ENCODE measurements at regions not wholly inside any gene's neighbourhood (a gene's known extent, or its start where the extent isn't known, plus 50 kb on each side); places are given as distances from the start of the nearest gene placed in this dataset.

DNA sequence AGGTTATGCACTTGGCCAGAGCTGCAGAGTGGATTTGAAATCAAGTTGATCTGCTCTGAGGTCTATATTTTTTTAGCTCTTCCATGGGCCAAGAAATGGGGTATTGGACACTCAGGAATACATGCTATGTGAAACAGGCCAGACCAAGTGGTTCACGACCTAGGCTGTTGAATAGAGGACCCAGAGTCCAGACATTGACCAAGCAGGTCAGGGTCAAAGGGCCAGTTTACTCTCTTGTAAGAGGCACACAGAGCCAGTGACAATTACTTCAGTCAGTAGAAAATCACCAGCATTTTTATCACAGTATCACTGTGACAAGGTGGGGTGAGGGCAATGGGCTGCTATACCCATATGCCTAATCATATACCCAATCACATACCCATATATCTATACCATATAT is 320.6 kb upstream of the RORA start:
- Mint-ChIP-seq H3K27ac (no peak overlapping the region), H3K4me3 (no peak overlapping the region), H3K9me3 (no peaks in the 10 kb centered on the region), H3K4me1 (no peaks in the 10 kb centered on the region), H3K36me3 (no peaks in the 10 kb centered on the region), H3K27me3 (ENCODE audit: low read depth in 3 of 3) (peaks cover 4 to 6% (median 4%) of the 10 kb centered on the region in 3 donors)
- DNase-seq: no peak

DNA sequence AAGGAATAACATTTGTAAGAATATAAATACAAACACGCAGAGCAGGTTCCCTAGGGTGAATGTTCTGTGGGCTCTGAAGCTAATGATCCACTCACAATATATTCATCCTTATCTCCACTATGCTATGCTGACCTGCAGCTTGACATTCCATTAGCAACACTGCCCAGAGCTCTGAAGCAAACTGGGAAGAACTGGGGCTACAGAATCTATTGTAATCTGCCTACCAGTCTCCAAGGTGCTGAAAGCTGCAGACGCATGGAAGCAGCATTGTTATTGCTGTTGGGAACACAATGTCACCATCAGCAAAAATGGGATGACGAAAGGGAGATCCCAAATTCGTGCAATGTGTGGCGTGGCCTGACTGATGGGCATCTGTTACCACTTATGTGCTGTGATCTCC is 316.7 kb upstream of the RORA start:
- H3K36me3 Mint-ChIP-seq: no peaks in the 10 kb centered on the region
- no peaks in the 10 kb centered on the region for H3K4me1 Mint-ChIP-seq
- peaks cover 3 to 7% (median 6%) of the 10 kb centered on the region in 3 donors for H3K27me3 Mint-ChIP-seq (ENCODE audit: low read depth in 3 of 3)
- H3K9me3 Mint-ChIP-seq: no peaks in the 10 kb centered on the region
- no peak for DNase-seq
- H3K4me3 Mint-ChIP-seq: no peak overlapping the region
- no peak overlapping the region for H3K27ac Mint-ChIP-seq

DNA sequence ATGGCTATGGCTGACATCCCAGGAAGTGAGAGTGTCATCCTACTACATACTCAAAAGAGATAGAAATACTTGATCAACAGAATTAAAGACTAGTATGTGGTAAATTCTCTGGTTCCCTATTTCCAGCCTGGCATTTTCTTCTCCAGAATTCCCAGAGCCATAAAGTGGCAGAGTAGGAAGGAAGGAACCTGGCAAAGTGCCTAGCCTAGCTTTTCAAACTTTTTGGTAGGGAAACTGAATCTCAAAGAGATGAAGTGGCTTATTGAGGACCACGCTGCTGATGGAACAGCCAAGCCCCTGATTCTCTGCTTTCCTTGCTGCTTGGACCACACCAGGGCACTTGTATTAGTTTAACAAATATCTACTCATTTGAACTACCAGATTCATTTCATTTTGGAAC is 312.4 kb upstream of the RORA start:
- Mint-ChIP-seq H3K27ac (no peak overlapping the region), H3K4me3 (no peak overlapping the region), H3K9me3 (no peaks in the 10 kb centered on the region), H3K27me3 (ENCODE audit: low read depth in 3 of 3) (peaks cover 3 to 10% (median 3%) of the 10 kb centered on the region in 3 donors), H3K4me1 (no peaks in the 10 kb centered on the region), H3K36me3 (no peaks in the 10 kb centered on the region)
- no peak for DNase-seq

DNA sequence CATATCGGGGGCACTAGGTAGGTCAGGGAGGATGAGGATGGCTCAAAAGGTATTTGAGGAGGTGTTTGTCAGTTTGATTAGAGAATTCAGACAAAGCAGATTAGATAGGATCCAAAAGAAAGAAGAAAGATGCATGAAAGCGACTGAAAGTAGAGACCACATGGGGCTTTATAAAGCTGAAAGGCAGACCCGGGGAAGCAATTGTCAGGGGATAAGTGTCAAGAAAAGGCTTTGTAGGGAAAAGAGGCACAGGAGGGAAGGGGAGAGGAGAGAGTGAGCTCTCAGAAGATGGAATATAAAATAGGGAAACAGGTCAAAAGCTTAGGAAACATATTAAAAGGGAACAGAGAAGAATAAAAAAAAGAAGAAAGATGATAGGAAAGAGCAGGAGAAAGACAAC is 308.2 kb upstream of the RORA start:
- Mint-ChIP-seq H3K27me3 (ENCODE audit: low read depth in 3 of 3) (peaks cover 0 to 7% (median 3%) of the 10 kb centered on the region in 3 donors), H3K4me1 (no peaks in the 10 kb centered on the region), H3K27ac (no peak overlapping the region), H3K36me3 (no peaks in the 10 kb centered on the region), H3K4me3 (no peak overlapping the region), H3K9me3 (no peaks in the 10 kb centered on the region)
- no peak for DNase-seq

DNA sequence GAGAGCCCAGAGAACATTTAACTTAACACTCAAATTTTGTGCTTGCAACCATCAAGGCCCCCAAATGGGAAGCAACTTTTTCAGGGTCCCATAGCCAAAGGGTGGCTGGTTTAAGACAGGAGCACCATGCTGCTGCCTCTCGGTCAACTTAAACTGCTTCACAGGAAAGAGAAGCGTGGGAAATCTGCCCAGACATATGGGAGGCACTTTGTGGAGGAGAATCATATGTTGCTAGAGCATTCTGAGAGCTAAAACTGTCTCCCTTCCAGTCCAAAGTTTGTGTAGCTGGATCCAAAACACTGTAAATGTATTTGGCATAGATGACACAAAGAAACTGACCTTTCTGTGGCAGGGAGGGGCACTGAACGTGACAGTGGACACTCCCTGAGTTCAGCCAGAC is 305.9 kb upstream of the RORA start:
- Mint-ChIP-seq H3K4me1 (no peaks in the 10 kb centered on the region), H3K36me3 (no peaks in the 10 kb centered on the region), H3K27me3 (ENCODE audit: low read depth in 3 of 3) (peaks cover 0 to 8% (median 3%) of the 10 kb centered on the region in 3 donors), H3K27ac (no peak overlapping the region), H3K4me3 (no peak overlapping the region), H3K9me3 (no peaks in the 10 kb centered on the region)
- DNase-seq: no peak

DNA sequence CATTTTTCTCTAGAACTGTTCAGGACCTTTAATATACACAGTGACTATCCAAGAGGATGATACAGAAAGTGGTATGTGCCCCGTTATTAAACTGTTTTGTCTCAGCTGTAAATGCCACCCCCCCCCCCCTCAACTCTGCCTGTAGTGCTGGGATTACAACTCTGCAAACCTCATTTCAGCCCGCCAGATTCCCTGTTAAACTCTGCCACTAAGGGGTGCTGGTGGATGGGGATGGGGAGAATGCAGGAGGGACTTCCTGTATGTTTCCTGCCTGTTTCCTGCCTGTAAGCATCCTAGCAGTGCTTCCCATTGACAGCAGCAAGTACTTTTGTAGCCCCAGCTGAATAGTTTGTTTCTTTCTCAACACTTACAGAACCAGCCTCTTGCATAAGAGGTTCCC is 301.7 kb upstream of the RORA start:
- H3K27ac Mint-ChIP-seq: no peak overlapping the region

DNA sequence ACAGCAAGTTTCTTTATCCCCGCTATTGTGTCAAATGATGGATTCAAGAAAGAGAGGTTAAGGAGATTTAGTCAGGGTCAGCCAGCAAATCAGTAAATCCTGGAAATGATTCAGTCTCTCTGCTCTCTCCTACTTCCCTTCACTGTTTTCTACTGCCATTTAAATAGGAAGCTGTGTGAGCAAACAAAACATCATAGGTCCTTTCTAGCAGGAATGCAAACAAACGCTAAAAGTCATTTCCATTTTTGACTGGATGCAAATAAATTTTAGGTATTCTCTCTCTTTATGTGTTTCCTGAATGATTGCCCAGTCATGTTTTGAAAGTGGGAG is 299.4 kb upstream of the RORA start:
- Mint-ChIP-seq H3K36me3 (no peaks in the 10 kb centered on the region), H3K4me3 (no peak overlapping the region), H3K27ac (no peak overlapping the region), H3K9me3 (no peaks in the 10 kb centered on the region), H3K4me1 (no peaks in the 10 kb centered on the region), H3K27me3 (ENCODE audit: low read depth in 3 of 3) (peaks cover 0 to 8% (median 0%) of the 10 kb centered on the region in 3 donors)
- DNase-seq: no peak

More for the DNA sequence above, 301.7 kb upstream of the RORA start:
- Mint-ChIP-seq H3K9me3 (no peaks in the 10 kb centered on the region), H3K36me3 (no peaks in the 10 kb centered on the region), H3K27me3 (ENCODE audit: low read depth in 3 of 3) (peaks cover 0 to 7% (median 0%) of the 10 kb centered on the region in 3 donors), H3K4me3 (no peak overlapping the region), H3K4me1 (no peaks in the 10 kb centered on the region)
- DNase-seq: no peak

DNA sequence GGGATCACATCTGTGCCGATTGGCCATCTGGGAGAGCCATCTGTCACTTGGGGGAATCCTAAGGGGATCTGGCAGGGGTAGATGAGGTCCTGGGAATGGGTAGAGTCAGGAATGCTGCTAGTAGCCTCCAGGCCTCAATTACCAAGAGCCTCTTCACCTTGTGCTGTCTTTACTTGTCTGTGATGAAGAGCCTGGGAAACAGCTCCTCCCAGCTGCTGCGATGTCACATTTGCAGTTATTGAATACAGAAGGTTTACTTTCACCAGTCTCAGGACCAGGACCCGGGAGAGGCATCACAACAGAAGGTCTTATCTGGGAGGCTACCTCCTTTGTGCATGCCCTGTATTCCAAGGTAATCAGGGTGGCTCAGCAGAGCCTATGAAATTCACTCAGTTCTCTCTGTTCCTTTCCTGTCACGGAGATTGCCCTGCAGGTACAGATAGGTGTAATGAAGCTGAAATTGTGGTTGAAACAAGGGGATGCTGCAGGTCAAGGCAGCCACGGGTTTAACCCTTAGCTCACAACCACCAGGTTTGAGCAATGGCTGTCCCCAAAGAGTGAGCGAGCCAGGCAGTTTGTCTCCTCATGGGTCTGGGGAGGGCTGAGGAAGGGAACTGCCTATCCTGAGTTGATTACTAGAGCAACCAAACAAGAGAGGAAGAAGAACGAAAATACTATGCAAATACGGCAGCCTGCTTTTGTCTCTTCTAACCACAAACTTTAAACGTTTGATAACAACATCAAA is 298.9 kb upstream of the RORA start:
- no peak for DNase-seq
- no peaks in the 10 kb centered on the region for H3K36me3 Mint-ChIP-seq
- H3K4me3 Mint-ChIP-seq: no peak overlapping the region
- H3K27ac Mint-ChIP-seq: no peak overlapping the region
- H3K27me3 Mint-ChIP-seq (ENCODE audit: low read depth in 3 of 3): peaks cover 0 to 8% (median 0%) of the 10 kb centered on the region in 3 donors
- no peaks in the 10 kb centered on the region for H3K4me1 Mint-ChIP-seq
- no peaks in the 10 kb centered on the region for H3K9me3 Mint-ChIP-seq

DNA sequence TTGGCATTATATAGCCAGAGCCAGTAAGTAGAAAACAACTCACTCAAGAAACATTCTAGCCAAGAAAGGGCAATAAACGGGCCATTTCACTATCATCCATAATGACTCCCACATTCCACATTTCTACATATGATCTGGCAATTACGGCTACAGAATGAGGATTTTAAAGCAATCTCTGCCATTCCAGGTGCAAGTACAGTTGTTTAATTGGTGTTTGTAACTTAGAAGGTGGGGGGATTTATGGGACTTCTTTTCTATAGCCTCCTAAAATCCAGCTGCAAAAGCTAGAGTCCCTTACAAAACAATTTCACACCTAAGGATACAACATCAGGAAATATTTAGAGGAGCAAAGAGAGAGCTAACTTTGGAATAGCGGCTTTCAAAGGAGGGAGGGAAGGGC is 295.4 kb upstream of the RORA start:
- Mint-ChIP-seq H3K27me3 (ENCODE audit: low read depth in 3 of 3) (peaks cover 0 to 4% (median 0%) of the 10 kb centered on the region in 3 donors), H3K9me3 (no peaks in the 10 kb centered on the region), H3K4me3 (no peak overlapping the region), H3K27ac (no peak overlapping the region), H3K4me1 (no peaks in the 10 kb centered on the region), H3K36me3 (no peaks in the 10 kb centered on the region)
- DNase-seq: no peak

DNA sequence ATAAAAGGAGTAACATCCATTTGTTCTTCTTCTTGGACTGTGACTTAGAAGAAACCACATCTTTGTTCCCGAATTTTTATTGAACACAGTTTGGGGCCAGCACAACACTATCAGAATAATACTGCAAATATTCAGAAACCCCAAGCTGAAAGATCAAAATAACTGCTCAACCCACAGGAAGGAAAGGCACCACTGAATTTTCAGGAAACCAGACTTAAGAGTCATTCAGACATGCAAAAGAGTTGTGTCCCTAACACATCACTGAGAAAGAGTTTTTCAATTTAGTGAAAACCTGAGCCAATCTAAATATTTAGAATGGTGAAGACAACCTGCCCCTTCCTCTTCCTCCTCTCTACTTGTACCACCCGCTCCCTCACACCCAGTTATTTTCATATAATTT is 295.0 kb upstream of the RORA start:
- Mint-ChIP-seq H3K9me3 (no peaks in the 10 kb centered on the region), H3K4me3 (peak overlapping the region in 1 of 5 donors; percentile 17), H3K36me3 (no peaks in the 10 kb centered on the region), H3K4me1 (no peaks in the 10 kb centered on the region), H3K27ac (no peak overlapping the region), H3K27me3 (ENCODE audit: low read depth in 3 of 3) (peaks cover 0 to 8% (median 0%) of the 10 kb centered on the region in 3 donors)
- DNase-seq: no peak

DNA sequence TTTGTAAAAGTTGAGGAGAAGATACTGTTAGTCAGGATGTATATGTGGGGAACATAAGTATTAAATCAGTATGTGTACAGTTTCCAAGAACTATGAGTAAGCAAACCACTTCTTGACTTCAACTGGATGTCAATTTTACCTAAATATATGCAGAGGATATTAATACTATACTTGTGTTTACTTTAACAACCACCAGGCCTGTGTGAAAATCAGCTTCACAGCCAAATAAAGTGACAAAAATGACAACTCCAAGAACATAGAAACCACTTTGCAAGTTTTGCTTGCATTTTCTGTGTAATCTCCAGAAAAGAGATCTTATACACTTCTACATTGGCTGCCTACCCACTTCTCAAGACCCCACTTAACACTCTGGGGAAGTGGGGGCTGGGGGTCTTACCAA is 293.3 kb upstream of the RORA start:
- Mint-ChIP-seq H3K4me3 (no peak overlapping the region), H3K27me3 (ENCODE audit: low read depth in 3 of 3) (peaks cover 0 to 12% (median 0%) of the 10 kb centered on the region in 3 donors)

DNA sequence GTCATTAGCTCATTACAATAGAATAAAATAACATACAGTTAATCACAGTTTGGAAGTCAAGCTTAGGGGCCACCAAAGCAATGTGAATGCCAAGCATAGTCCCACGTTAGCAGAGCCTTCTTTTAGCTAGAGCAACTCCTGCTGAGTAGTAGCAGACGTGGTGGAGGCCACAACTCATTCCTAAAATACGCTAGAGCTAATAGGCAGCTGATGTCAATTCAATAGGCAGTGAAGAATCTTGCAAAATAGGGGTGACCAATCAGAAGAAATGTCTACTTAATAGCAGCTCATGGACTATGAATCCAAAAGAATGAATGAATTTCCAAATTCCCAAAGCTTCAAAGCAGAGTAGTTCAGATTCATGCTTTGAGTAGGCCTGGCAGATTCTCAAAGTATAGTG is 292.9 kb upstream of the RORA start:
- H3K4me3 Mint-ChIP-seq: no peak overlapping the region

More for the DNA sequence above, 293.3 kb upstream of the RORA start:
- Mint-ChIP-seq H3K9me3 (peaks cover 0 to 3% (median 0%) of the 10 kb centered on the region in 6 donors), H3K4me1 (no peaks in the 10 kb centered on the region), H3K36me3 (no peaks in the 10 kb centered on the region), H3K27ac (no peak overlapping the region)
- no peak for DNase-seq

DNA sequence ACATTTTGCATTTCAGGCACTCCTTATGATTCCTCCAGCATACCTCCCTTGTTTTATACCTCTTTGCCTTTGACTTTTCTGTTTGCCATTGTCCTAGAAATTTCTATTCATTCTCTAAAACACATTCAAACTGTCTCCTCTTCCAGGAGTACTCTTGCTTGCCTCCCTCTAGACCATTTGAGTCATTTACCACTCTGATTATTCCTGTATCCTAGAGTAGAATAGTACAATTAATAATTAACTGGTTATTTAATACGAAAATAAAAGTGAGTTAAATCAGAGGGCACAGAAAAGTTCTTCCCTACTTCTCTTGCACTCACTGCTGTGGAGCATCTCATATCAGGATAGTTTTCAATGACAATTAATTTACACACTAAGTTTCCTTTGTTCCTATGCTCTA is 290.2 kb upstream of the RORA start:
- no peak for DNase-seq
- H3K27me3 Mint-ChIP-seq (ENCODE audit: low read depth in 3 of 3): peaks cover 0 to 10% (median 6%) of the 10 kb centered on the region in 3 donors
- no peak overlapping the region for H3K4me3 Mint-ChIP-seq
- peaks cover 0 to 3% (median 0%) of the 10 kb centered on the region in 6 donors for H3K9me3 Mint-ChIP-seq
- H3K36me3 Mint-ChIP-seq: no peaks in the 10 kb centered on the region
- no peak overlapping the region for H3K27ac Mint-ChIP-seq
- no peaks in the 10 kb centered on the region for H3K4me1 Mint-ChIP-seq

More for the DNA sequence above, 292.9 kb upstream of the RORA start:
- H3K27me3 Mint-ChIP-seq (ENCODE audit: low read depth in 3 of 3): peaks cover 0 to 12% (median 0%) of the 10 kb centered on the region in 3 donors
- no peaks in the 10 kb centered on the region for H3K4me1 Mint-ChIP-seq
- peaks cover 0 to 3% (median 0%) of the 10 kb centered on the region in 6 donors for H3K9me3 Mint-ChIP-seq
- no peak for DNase-seq
- H3K27ac Mint-ChIP-seq: no peak overlapping the region
- H3K36me3 Mint-ChIP-seq: no peaks in the 10 kb centered on the region

DNA sequence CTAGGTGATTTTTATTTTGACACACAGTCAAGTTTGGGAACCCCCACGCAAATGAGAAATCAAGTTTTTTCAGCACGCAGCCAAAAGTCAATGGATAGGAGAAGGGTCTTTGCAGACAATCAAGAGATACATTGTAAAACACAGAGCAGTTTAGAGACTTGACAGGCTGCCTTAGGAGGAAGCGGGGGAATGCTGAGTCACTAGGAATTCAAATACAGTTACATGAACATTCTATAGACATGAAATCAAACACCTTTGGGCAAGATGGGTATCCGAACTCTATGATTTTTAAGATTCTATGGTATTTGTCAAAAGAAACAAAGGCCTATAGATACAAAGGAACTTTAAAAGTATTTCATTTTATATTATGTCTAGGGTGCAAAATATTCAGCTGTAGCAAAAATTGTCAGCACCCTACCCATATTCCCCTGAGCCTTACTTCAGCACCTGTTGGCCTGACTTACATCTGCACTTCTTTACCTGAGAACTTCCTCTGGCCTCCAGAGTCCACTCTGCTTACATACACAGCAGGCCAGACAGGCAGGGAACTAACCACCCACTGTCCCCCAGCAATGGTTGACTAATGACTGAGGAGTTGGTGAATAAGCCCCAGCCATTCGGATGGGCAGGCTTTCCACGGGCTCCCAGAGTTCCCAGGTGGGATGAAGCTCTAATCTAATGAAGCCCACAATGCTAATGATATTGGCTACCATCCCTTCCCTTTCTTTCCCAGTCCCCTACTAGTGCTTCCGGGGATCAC is 289.3 kb upstream of the RORA start:
- Mint-ChIP-seq H3K4me1 (no peaks in the 10 kb centered on the region), H3K27me3 (ENCODE audit: low read depth in 3 of 3) (peaks cover 0 to 10% (median 6%) of the 10 kb centered on the region in 3 donors), H3K36me3 (no peaks in the 10 kb centered on the region), H3K9me3 (peaks cover 0 to 3% (median 0%) of the 10 kb centered on the region in 6 donors), H3K4me3 (no peak overlapping the region), H3K27ac (no peak overlapping the region)
- no peak for DNase-seq

Measured in immature natural killer cell (primary cell).